Activated CD4-positive, alpha-beta memory T cell treated with anti-CD3 and anti-CD28 coated beads, Interleukin-2, amount 10 ng/mL, durations not matched to agents 7 days and 5 days (primary cell): ENCODE measurements at regions not wholly inside any gene's neighbourhood (a gene's known extent, or its start where the extent isn't known, plus 50 kb on each side); places are given as distances from the start of the nearest gene placed in this dataset.

Experiments used
- CTCF ChIA-PET: fragments of 350-600 bp; sonication (Branson Sonifier 250); formaldehyde crosslinking; loops from one replicate; lab custom pipeline; 2021; ENCODE audit warnings: antibody characterized with exemption, inconsistent platforms; lab: Charles Lee
- POLR2A ChIA-PET: fragments of 350-600 bp; sonication (Branson Sonifier 250); formaldehyde crosslinking; loops from one replicate; lab custom pipeline; 2021; ENCODE audit warnings: antibody characterized with exemption; lab: Charles Lee
- DNase-seq: peaks from one replicate; pipeline ENCODE4 v3.0.0-alpha.2; 2020
- H3K27ac Mint-ChIP-seq: one replicate; pipeline ENCODE4 v1.8.0; 2021; ENCODE audit warnings: mild to moderate bottlenecking, mixed read lengths
- H3K27me3 Mint-ChIP-seq: one replicate; pipeline ENCODE4 v1.8.0; 2021; ENCODE audit warnings: mixed read lengths
- H3K36me3 Mint-ChIP-seq: one replicate; pipeline ENCODE4 v1.8.0; 2021; ENCODE audit warnings: low read depth, mixed read lengths
- H3K4me1 Mint-ChIP-seq: one replicate; pipeline ENCODE4 v1.8.0; 2021; ENCODE audit warnings: mixed read lengths
- H3K4me3 Mint-ChIP-seq: one replicate; pipeline ENCODE4 v1.8.0; 2021; ENCODE audit warnings: mild to moderate bottlenecking, mixed read lengths
- H3K9me3 Mint-ChIP-seq: one replicate; pipeline ENCODE4 v1.8.0; 2021; ENCODE audit warnings: mixed read lengths

GRCh38 chr11:70669871-70670675 is 271.7 kb downstream of the CTTN start:
- H3K27me3 Mint-ChIP-seq = no peaks in the 10 kb centered on the region
- no peaks in the 10 kb centered on the region for H3K4me1 Mint-ChIP-seq
- POLR2A ChIA-PET = no interaction called here
- no peak for DNase-seq
- H3K36me3 Mint-ChIP-seq = no peaks in the 10 kb centered on the region
- H3K9me3 Mint-ChIP-seq = no peaks in the 10 kb centered on the region
- H3K4me3 Mint-ChIP-seq = no peak overlapping the region
- CTCF ChIA-PET = no interaction called here
- H3K27ac Mint-ChIP-seq = no peak overlapping the region

DNA sequence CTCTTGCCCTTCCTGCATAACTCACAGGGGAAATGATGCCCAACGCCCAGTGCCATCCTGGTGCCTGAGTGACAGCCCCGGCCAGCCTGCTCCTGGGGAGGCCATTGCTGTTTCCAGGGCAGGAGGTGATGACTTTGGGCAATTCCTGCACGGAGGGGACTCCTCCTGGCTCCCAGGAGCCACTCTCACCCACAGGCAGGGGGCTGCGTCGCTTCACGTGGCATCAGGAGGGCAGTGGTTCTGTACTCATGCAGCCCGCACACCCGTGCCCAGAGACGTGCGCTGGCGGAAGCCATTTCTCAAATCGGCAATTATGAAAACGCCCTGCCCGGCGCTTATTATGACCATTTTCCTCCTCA is 272.3 kb downstream of the CTTN start:
- H3K27ac Mint-ChIP-seq = no peak overlapping the region
- H3K4me3 Mint-ChIP-seq = no peak overlapping the region
- ChIA-PET POLR2A (no interaction called here), CTCF (no interaction called here)
- H3K27me3 Mint-ChIP-seq = no peaks in the 10 kb centered on the region
- DNase-seq = no peak
- no peaks in the 10 kb centered on the region for H3K36me3 Mint-ChIP-seq
- H3K9me3 Mint-ChIP-seq = no peaks in the 10 kb centered on the region
- H3K4me1 Mint-ChIP-seq = no peaks in the 10 kb centered on the region

- Mint-ChIP-seq H3K36me3 (no peaks in the 10 kb centered on the region), H3K27me3 (no peaks in the 10 kb centered on the region), H3K27ac (no peak overlapping the region), H3K9me3 (no peaks in the 10 kb centered on the region), H3K4me3 (no peak overlapping the region), H3K4me1 (no peaks in the 10 kb centered on the region)
- POLR2A ChIA-PET = no interaction called here
- CTCF ChIA-PET = no interaction called here
- DNase-seq = no peak
Observed at GRCh38 chr11:70671083-70671482, 272.8 kb downstream of the CTTN start.

GRCh38 chr11:70671611-70672010 is 273.3 kb downstream of the CTTN start:
- Mint-ChIP-seq H3K27me3 (no peaks in the 10 kb centered on the region), H3K4me1 (no peaks in the 10 kb centered on the region), H3K36me3 (no peaks in the 10 kb centered on the region), H3K27ac (no peak overlapping the region), H3K9me3 (no peaks in the 10 kb centered on the region), H3K4me3 (no peak overlapping the region)
- ChIA-PET CTCF (no interaction called here), POLR2A (no interaction called here)
- no peak for DNase-seq

GRCh38 chr11:70672991-70673653 is 274.8 kb downstream of the CTTN start:
- ChIA-PET POLR2A (no interaction called here), CTCF (no interaction called here)
- Mint-ChIP-seq H3K27me3 (no peaks in the 10 kb centered on the region), H3K4me3 (no peak overlapping the region), H3K9me3 (no peaks in the 10 kb centered on the region), H3K4me1 (no peaks in the 10 kb centered on the region), H3K36me3 (no peaks in the 10 kb centered on the region), H3K27ac (no peak overlapping the region)
- DNase-seq = no peak

- Mint-ChIP-seq H3K27me3 (no peaks in the 10 kb centered on the region), H3K9me3 (no peaks in the 10 kb centered on the region), H3K27ac (no peak overlapping the region), H3K36me3 (no peaks in the 10 kb centered on the region), H3K4me3 (no peak overlapping the region), H3K4me1 (no peaks in the 10 kb centered on the region)
- ChIA-PET CTCF (no interaction called here), POLR2A (no interaction called here)
- no peak for DNase-seq
Observed at GRCh38 chr11:70674605-70675004, 276.3 kb downstream of the CTTN start.

DNA sequence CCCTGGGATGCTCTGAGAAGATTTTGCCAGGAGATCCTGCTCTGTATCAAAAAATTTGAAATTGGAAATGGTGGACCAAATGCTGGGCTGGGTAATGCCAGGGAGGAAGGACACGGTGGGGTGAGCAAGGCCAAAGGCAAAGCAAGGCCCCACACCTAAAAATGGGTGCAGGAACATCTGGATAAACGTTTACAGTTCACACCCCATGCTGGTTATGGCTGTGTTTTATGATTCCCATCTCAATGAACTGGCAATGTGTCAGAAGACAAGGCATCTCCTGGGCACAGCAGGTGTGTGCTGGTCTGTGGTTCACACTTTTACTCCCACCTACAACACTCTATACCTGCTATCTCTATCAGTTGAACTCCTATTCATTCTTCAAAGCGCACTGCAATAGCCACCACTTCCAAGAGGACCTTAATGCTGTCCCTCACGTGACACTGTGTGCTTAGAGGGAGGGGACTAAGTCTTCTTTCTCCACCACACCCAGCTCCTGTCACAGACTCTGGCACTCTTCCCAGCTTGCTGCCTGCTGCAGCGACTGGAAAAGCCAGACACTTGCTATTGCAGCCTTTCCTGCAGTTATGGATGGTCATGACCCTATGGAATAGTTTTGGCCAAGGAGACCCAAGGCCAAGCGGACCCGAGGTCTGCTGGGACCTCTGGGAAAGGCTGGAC is 277.5 kb downstream of the CTTN start:
- POLR2A ChIA-PET = no interaction called here
- Mint-ChIP-seq H3K4me1 (no peaks in the 10 kb centered on the region), H3K9me3 (no peaks in the 10 kb centered on the region), H3K4me3 (no peak overlapping the region), H3K27ac (no peak overlapping the region), H3K36me3 (no peaks in the 10 kb centered on the region), H3K27me3 (no peaks in the 10 kb centered on the region)
- CTCF ChIA-PET = no interaction called here
- no peak for DNase-seq

DNA sequence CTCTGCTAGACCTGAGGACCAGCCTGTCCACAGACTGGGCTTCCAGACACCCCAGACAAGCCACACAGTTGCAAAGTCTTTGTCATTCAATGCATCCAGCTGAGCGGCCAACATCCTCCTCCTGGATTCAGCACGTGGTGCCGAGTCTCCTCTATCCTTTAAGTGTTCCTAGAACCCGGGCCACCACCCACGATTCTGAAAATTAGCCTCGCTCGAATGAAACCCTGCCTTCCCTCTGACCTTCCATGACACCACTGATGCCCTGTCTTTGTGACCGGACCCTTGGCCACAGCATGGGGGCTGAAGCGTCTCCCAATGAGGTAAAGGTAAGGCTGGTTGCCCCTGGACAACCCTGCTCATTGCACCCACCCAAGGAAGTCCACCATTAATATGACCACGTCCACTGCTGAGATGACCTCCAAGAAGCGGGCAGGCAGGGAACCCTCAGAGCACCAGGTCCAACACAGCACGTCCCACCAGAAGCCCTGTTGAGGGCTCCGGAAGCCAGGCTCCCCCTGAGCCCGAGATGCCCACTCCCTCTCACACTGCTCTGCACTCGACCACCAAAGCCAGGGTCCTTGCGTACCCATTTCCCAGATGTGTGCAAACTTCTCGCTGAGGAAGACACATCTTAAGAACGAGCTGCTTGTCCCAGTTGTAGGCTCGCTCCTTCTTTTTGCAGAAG is 279.0 kb downstream of the CTTN start:
- Mint-ChIP-seq H3K36me3 (no peaks in the 10 kb centered on the region), H3K9me3 (no peaks in the 10 kb centered on the region), H3K27me3 (no peaks in the 10 kb centered on the region), H3K4me3 (no peak overlapping the region), H3K4me1 (no peaks in the 10 kb centered on the region), H3K27ac (no peak overlapping the region)
- POLR2A ChIA-PET = no interaction called here
- DNase-seq = no peak
- CTCF ChIA-PET = no interaction called here

DNA sequence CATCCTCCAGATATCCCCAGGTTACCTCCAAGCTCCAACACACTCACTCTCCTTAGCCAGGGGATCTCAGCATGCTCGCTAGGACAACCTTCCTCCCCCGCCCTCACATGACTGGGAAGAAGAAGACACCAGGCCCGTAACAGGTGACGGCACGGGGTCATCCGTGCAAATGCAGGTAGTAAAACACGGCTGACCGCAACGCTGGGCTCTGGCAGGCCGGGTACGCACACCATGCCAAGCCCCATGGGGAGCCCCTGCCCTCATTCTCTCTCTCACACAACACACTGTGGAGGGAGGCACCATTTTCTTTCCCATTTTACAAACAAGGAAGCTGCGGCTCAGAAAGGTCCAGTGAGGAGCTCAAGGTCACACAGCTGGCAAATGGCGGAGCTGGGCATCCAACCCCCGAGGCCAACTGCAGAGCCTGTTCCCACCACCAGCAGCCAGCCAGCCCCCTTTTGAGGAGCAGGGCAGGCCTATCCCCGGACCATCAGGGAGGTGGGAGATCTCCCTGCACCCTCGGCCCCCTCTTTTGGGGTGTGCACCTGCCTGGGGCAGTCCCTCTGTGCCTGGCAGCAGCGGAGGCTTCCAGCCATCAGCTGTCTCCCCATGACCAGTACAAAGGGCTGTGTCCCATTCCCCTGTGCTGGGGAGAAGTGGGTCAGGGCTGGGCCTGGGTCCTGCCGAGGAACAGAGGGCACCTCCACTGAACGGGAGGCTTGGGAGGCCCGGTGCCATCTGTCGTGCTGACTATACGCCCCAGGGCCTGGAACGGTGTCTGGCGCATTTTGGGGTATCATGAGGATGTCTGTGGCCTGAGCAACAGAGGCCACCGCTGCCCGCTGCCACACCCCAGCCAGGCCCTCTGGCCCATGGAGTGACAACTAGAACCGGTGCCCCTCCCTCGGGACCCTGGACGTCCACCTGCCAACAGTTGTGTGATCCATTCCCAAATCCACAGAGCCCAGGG is 280.9 kb downstream of the CTTN start:
- DNase-seq = no peak
- Mint-ChIP-seq H3K27me3 (no peaks in the 10 kb centered on the region), H3K9me3 (no peaks in the 10 kb centered on the region), H3K27ac (no peak overlapping the region), H3K4me3 (no peak overlapping the region), H3K36me3 (no peaks in the 10 kb centered on the region), H3K4me1 (no peaks in the 10 kb centered on the region)
- POLR2A ChIA-PET = no interaction called here
- CTCF ChIA-PET = no interaction called here

DNA sequence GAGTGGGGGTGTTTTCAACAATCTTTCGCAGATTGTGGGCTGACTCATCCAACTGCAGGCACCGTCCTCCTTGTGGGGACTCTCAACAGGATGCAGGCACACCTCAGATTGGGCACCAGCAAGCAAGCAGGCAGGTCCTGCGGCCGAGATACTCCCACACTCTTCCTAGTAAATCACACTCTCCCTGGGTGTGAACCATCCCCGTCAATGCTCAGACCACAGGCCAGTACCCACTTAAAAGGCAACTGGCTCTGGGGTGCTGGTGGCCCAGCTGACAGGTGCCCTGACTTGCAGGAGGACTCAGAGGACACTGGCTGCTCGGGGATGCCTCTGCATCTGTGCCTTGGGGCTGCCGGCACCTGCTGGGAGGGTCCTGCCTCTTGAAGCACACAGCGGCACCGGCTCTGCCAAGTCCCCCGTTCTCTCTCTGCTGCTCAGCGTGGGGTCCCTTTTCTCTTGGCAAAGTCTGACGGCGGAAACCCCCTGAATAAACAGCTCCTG is 282.5 kb downstream of the CTTN start:
- Mint-ChIP-seq H3K4me1 (no peaks in the 10 kb centered on the region), H3K4me3 (no peak overlapping the region), H3K36me3 (no peaks in the 10 kb centered on the region), H3K27me3 (no peaks in the 10 kb centered on the region), H3K9me3 (no peaks in the 10 kb centered on the region), H3K27ac (no peak overlapping the region)
- POLR2A ChIA-PET = no interaction called here
- no peak for DNase-seq
- CTCF ChIA-PET = no interaction called here

DNA sequence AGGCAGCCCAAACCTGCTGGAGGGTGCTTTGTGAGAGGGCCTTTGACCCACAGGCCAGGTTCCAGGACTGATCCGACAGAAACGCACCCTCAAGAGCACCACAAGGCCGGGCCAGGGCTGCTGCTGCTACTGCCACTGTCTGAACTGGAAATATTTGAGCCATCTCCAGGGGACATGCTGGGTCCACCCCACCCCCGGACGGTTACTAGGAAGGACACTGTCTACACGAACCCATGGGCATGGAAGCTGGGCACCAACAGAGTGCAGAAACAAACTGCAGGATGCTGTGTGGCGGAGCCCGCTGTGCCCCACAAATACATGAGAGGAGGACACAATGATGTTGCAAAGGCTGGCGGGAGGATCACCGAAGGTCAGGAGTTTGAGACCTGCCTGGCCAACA is 283.7 kb downstream of the CTTN start:
- POLR2A ChIA-PET = no interaction called here
- Mint-ChIP-seq H3K27ac (no peak overlapping the region), H3K27me3 (no peaks in the 10 kb centered on the region), H3K9me3 (no peaks in the 10 kb centered on the region), H3K4me1 (no peaks in the 10 kb centered on the region), H3K36me3 (no peaks in the 10 kb centered on the region), H3K4me3 (no peak overlapping the region)
- CTCF ChIA-PET = no interaction called here
- DNase-seq = no peak

DNA sequence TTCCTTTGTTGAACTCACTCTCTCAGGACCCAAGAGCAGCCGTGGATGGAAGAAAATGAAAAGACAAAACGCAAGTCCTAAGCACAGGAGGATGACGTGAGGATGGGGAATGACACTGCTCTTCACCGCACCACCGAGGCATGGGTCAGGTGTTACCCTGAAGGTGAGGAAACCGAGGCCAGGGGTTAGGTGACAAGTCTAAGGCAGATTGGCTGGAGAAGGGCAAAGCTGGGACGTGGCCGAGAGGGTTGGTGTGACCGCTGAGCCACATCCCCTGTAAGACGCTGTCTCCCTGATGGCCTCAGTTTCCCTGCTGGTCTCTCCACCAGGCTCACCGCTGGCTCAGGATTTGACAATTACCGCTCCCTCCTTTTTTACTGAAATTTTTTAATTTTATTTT is 284.4 kb downstream of the CTTN start:
- ChIA-PET POLR2A (no interaction called here), CTCF (no interaction called here)
- Mint-ChIP-seq H3K36me3 (no peaks in the 10 kb centered on the region), H3K9me3 (no peaks in the 10 kb centered on the region), H3K4me3 (no peak overlapping the region), H3K27ac (no peak overlapping the region), H3K4me1 (no peaks in the 10 kb centered on the region), H3K27me3 (no peaks in the 10 kb centered on the region)
- no peak for DNase-seq
